ENCODE measurements at regions not wholly inside any gene's neighbourhood (a gene's known extent, or its start where the extent isn't known, plus 50 kb on each side); places are given as distances from the start of the nearest gene placed in this dataset.

DNA sequence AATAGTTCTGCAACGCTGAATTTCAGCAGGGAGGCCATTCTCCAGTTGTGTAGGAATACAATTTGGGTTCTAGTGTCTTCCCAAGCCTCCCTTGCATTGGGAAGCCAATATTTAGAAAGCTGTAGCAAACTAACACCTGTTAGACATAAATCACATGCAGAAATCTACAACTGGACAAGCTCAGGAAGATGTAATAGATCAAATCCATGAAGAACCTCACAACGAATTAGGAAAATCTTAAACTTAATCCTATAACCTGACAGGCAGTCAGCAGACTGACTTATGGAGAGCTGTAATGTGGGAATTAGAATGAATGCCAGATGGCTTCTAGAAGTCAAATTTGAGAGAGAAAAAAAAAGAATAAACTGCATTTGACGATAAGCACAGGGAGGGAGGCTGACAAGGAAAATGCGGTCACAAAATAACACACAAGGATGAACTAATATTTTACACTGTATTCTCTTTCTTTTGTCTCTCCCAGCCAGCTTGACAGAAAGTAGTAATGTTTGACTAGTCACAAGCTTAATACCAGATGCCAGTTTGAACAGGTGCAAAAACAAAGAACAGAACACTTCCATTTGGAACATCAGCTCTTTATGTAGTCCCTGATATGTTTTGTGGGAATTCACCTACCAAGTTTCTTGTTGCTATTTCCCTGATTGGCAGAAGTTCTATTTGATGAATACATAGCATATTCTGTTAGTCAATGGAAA, 50.8 kb upstream of the FANCL start:
- no peak for DNase-seq (ENCODE audit: low read depth in 2 of 2)
